GM12878 (cell line): ENCODE measurements at regions not wholly inside any gene's neighbourhood (a gene's known extent, or its start where the extent isn't known, plus 50 kb on each side); places are given as distances from the start of the nearest gene placed in this dataset.

Source experiments
- ATAC-seq: fragments of 200-7000 bp; cut with Tn5 transposase; 3 replicates; pipeline ENCODE4 v1.9.1; 2020; ENCODE audit warnings: mild to moderate bottlenecking, moderate library complexity
- BruUV-seq: library from RNA; stranded (reverse); fragments of 400-500 nt; replicated peaks from 2 replicates; lab custom pipeline; 2021; lab: Mats Ljungman, UMichigan
- CTCF ChIA-PET: fragments of 300-600 bp; sonication (Branson Sonifier 250); formaldehyde crosslinking; extraction: SDS; loops from one replicate; lab custom pipeline; 2021; ENCODE audit warnings: inconsistent platforms; lab: Yijun Ruan, JAX
- POLR2A ChIA-PET: fragments of 350-600 bp; formaldehyde crosslinking; extraction: SDS; loops from one replicate; lab custom pipeline; 2021; ENCODE audit warnings: inconsistent platforms; lab: Charles Lee
- RAD21 ChIA-PET: fragments of 300-600 bp; sonication (Branson Sonifier 250); formaldehyde crosslinking; loops from one replicate; lab custom pipeline; 2023; ENCODE audit warnings: antibody characterized with exemption; ENCODE audit not compliant: unreplicated experiment; lab: Charles Lee
- SMC1A ChIA-PET: fragments of 300-600 bp; sonication (Branson Sonifier 250); formaldehyde crosslinking; loops from one replicate; lab custom pipeline; 2023; ENCODE audit not compliant: unreplicated experiment, uncharacterized antibody; lab: Charles Lee
- DNase-seq: peaks from one replicate; pipeline ENCODE4 v3.0.0-alpha.2; 2011; ENCODE audit warnings: low read depth, low spot score
- FAIRE-seq: peaks from 3 replicates; lab custom pipeline; 2011; peaks lifted over from hg19 to GRCh38; lab: Jason Lieb, UNC
- H2AFZ ChIP-seq: 2 replicates; pipeline ENCODE4 v1.6.0; 2011; ENCODE audit warnings: low read depth, low read length, control low read depth; ENCODE audit not compliant: control insufficient read depth
- H3K27ac ChIP-seq: 2 replicates; pipeline ENCODE4 v1.5.1; 2011; ENCODE audit warnings: control low read depth; ENCODE audit not compliant: control insufficient read depth, insufficient read depth
- H3K27me3 ChIP-seq, 2 experiments: replicated peaks in 1 of 2; 2 replicates each; pipeline versions ENCODE4 v1.6.0 to v1.6.1; 2011; ENCODE audit warnings: low read length in 1 of 2; ENCODE audit not compliant: control insufficient read depth in 2 of 2, insufficient read depth in 2 of 2
- H3K36me3 ChIP-seq, 2 experiments: 2 replicates each; pipeline ENCODE4 v1.5.1; 2011; ENCODE audit warnings: low read length in 1 of 2; ENCODE audit not compliant: control insufficient read depth in 2 of 2, insufficient read depth in 2 of 2
- H3K4me1 ChIP-seq: 2 replicates; pipeline ENCODE4 v1.6.1; 2011; ENCODE audit warnings: mild to moderate bottlenecking, low read length, moderate library complexity, mixed read lengths; ENCODE audit not compliant: control insufficient read depth, insufficient read depth
- H3K4me2 ChIP-seq: 2 replicates; pipeline ENCODE4 v1.6.0; 2011; ENCODE audit warnings: control low read depth; ENCODE audit not compliant: control insufficient read depth, insufficient read depth
- H3K4me3 ChIP-seq: fragments of 200-600 bp; sonication (generic); 2 replicates; pipeline ENCODE4 v1.5.1; 2016
- H3K79me2 ChIP-seq: 2 replicates; pipeline ENCODE4 v1.6.0; 2011; ENCODE audit warnings: low read length; ENCODE audit not compliant: control insufficient read depth, insufficient read depth
- H3K9ac ChIP-seq: 2 replicates; pipeline ENCODE4 v1.8.0; 2011; ENCODE audit warnings: low read length, control low read depth, mixed read lengths; ENCODE audit not compliant: control insufficient read depth, insufficient read depth
- H3K9me3 ChIP-seq: replicated peaks from 3 replicates; pipeline ENCODE4 v1.5.1; 2011; ENCODE audit warnings: mild to moderate bottlenecking, low read length; ENCODE audit not compliant: control insufficient read depth, insufficient read depth
- H4K20me1 ChIP-seq: 2 replicates; pipeline ENCODE4 v1.6.0; 2011; ENCODE audit not compliant: control insufficient read depth, insufficient read depth
- ASH2L ChIP-seq: fragments of 300-600, 200-600 bp; sonication (generic); IDR thresholded peaks from 2 replicates; pipeline ENCODE4 v1.6.1; 2017; ENCODE audit warnings: low read depth, mild to moderate bottlenecking, borderline replicate concordance
- CBX5 ChIP-seq: sonication (generic); IDR thresholded peaks from 2 replicates; pipeline ENCODE4 v1.6.1; 2016; ENCODE audit warnings: low read depth, moderate library complexity, mild to moderate bottlenecking, inconsistent platforms
- CEBPZ ChIP-seq: fragments of 150-350 bp; IDR thresholded peaks from 2 replicates; pipeline ENCODE4 v1.6.1; 2016; ENCODE audit warnings: low read depth, low read length
- CHD1 ChIP-seq: IDR thresholded peaks from 2 replicates; pipeline ENCODE4 v1.6.1; 2012; ENCODE audit warnings: low read depth, low read length, improper control_type of control experiment
- CREB1 ChIP-seq: IDR thresholded peaks from 2 replicates; pipeline ENCODE4 v1.6.1; 2012; ENCODE audit warnings: low read depth, mild to moderate bottlenecking, inconsistent platforms
- CTCF ChIP-seq, 3 experiments: IDR thresholded peaks in 2 of 3; conservative IDR thresholded peaks in 1 of 3; 2 replicates each; pipeline ENCODE4 v1.5.1; 2011; ENCODE audit warnings: low read depth in 3 of 3, low read length in 3 of 3, mild to moderate bottlenecking in 3 of 3, control low read depth in 2 of 3, moderate library complexity in 2 of 3, inconsistent platforms in 1 of 3, mixed read lengths in 1 of 3; ENCODE audit not compliant: control insufficient read depth in 2 of 3, insufficient read depth in 1 of 3; ENCODE audit errors: extremely low read depth in 1 of 3
- FOS ChIP-seq: IDR thresholded peaks from 3 replicates; pipeline ENCODE4 v1.6.1; 2011; ENCODE audit warnings: borderline replicate concordance; ENCODE audit not compliant: insufficient read length; ENCODE audit errors: extremely low read depth
- FOXM1 ChIP-seq: IDR thresholded peaks from 2 replicates; pipeline ENCODE4 v1.6.1; 2012; ENCODE audit warnings: low read depth, mild to moderate bottlenecking, inconsistent platforms, low read length, moderate library complexity
- NFXL1 ChIP-seq: fragments of 450-650 bp; IDR thresholded peaks from 2 replicates; pipeline ENCODE4 v1.6.1; 2017; ENCODE audit warnings: antibody characterized with exemption, mild to moderate bottlenecking, borderline replicate concordance
- NFYA ChIP-seq: IDR thresholded peaks from 2 replicates; pipeline ENCODE4 v1.6.1; 2011; ENCODE audit warnings: low read depth, mild to moderate bottlenecking, low read length, improper control_type of control experiment, borderline replicate concordance
- PBX3 ChIP-seq: IDR thresholded peaks from 2 replicates; pipeline ENCODE4 v1.6.1; 2011; ENCODE audit warnings: mild to moderate bottlenecking, low read depth, low read length, moderate library complexity; ENCODE audit not compliant: insufficient replicate concordance
- PML ChIP-seq: IDR thresholded peaks from 2 replicates; pipeline ENCODE4 v1.6.1; 2012; ENCODE audit warnings: low read length, inconsistent platforms
- STAT1 ChIP-seq: fragments of 450-650 bp; conservative IDR thresholded peaks from 2 replicates; pipeline ENCODE4 v1.6.1; 2014; ENCODE audit warnings: antibody characterized with exemption, mild to moderate bottlenecking
- TARDBP ChIP-seq: IDR thresholded peaks from 2 replicates; pipeline ENCODE4 v1.6.1; 2016; ENCODE audit warnings: borderline replicate concordance
- ZNF207 ChIP-seq: fragments of 450-650 bp; IDR thresholded peaks from 2 replicates; pipeline ENCODE4 v1.6.1; 2014; ENCODE audit warnings: antibody characterized with exemption, mild to moderate bottlenecking, borderline replicate concordance
- ZZZ3 ChIP-seq: IDR thresholded peaks from 2 replicates; pipeline ENCODE4 v1.6.1; 2011; ENCODE audit warnings: low read depth; ENCODE audit not compliant: control insufficient read depth, insufficient read length
- WGBS: methylation state at CpG from one replicate; pipeline ENCODE4 v1.1.6; 2016; ENCODE audit warnings: low lambda C conversion rate; ENCODE audit not compliant: insufficient replicate concordance, insufficient coverage; ENCODE audit errors: missing lambda C conversion rate; 5-methylcytosine and 5-hydroxymethylcytosine counted together
- in situ Hi-C: fragments of 300-500 bp; cut with MboI; formaldehyde crosslinking; loops from 9 replicates; pipeline ENCODE4 v1.14.3; 2018; ENCODE audit warnings: mixed read lengths
- intact Hi-C: fragments of 100-400 bp; cut with micrococcal nuclease; formaldehyde crosslinking; loops from one replicate; pipeline ENCODE4 v1.14.2; 2022; ENCODE audit not compliant: unreplicated experiment

- TF ChIP-seq PBX3 (no peak), NFXL1 (no peak), CTCF (IDR thresholded peaks at IDR 0.05 in 2 of 3, conservative IDR thresholded peaks at IDR 0.05 in 1 of 3; ENCODE audit: control insufficient read depth in 2 of 3, extremely low read depth in 1 of 3, insufficient read depth in 1 of 3, low read depth in 3 of 3, low read length in 3 of 3) (no peak), ZNF207 (no peak), ZZZ3 (no peak), ASH2L (no peak)
Observed at GRCh38 chr3:140821493-140821892, 120.1 kb upstream of the SLC25A36 start (continued).

GRCh38 chr3:140822401-140823047 lies 119.1 kb upstream of the SLC25A36 start:
- ChIA-PET SMC1A (interaction anchor here (0.7 kb wide), 1 partner anchor 540 kb away, joined by 3 read pairs; no protein-coding TSS in a partner anchor), RAD21 (no interaction called here), POLR2A (no interaction called here), CTCF (no interaction called here)
- no peaks in the 10 kb centered on the region for H4K20me1 ChIP-seq
- intact Hi-C loops (no loop called here), in situ Hi-C loops (no loop called here)
- H3K9me3 ChIP-seq: no peaks in the 10 kb centered on the region
- DNase-seq: no peak
- ATAC-seq: no peak
- H3K4me1 ChIP-seq: no peaks in the 10 kb centered on the region
- no peak overlapping the region for H3K4me3 ChIP-seq
- no peaks in the 10 kb centered on the region for H3K79me2 ChIP-seq
- H2AFZ ChIP-seq: no peak overlapping the region
- H3K9ac ChIP-seq: no peak overlapping the region
- H3K4me2 ChIP-seq: no peak overlapping the region
- 0% methylated on average over 3 of the region's 3 CpGs for WGBS
- FAIRE-seq: no peak
- no TSS peak for BruUV-seq
- H3K27me3 ChIP-seq: no peaks in the 10 kb centered on the region
- no peak overlapping the region for H3K27ac ChIP-seq
- no peaks in the 10 kb centered on the region for H3K36me3 ChIP-seq
- no peak for TF ChIP-seq TARDBP
- no peak for TF ChIP-seq CEBPZ
- TF ChIP-seq ZNF207: no peak
- TF ChIP-seq CHD1: no peak
- no peak for TF ChIP-seq NFYA
- no peak for TF ChIP-seq ASH2L
- TF ChIP-seq FOS: no peak
- TF ChIP-seq CREB1: no peak
- TF ChIP-seq FOXM1: no peak
- TF ChIP-seq STAT1: no peak
- no peak for TF ChIP-seq PML
- TF ChIP-seq CBX5: no peak
